Testis (tissue), 2 donors: ENCODE measurements at regions not wholly inside any gene's neighbourhood (a gene's known extent, or its start where the extent isn't known, plus 50 kb on each side); places are given as distances from the start of the nearest gene placed in this dataset.

Source experiments
- DNase-seq: peaks from one replicate; pipeline ENCODE4 v3.0.0-alpha.2; 2019
- H3K27ac ChIP-seq, 2 donors: fragments of 200-600 bp; sonication (generic); one replicate each; pipeline ENCODE4 v1.5.1; 2019
- H3K27me3 ChIP-seq: fragments of 200-600 bp; sonication (generic); one replicate; pipeline ENCODE4 v1.5.1; 2019
- H3K36me3 ChIP-seq: fragments of 200-600 bp; sonication (generic); one replicate; pipeline ENCODE4 v1.5.1; 2017; ENCODE audit warnings: low read depth; ENCODE audit errors: missing control alignments
- H3K4me1 ChIP-seq: fragments of 200-600 bp; sonication (generic); one replicate; pipeline ENCODE4 v1.5.1; 2019
- H3K4me3 ChIP-seq, 2 donors: fragments of 200-600 bp; sonication (generic); one replicate each; pipeline ENCODE4 v1.5.1; 2017 to 2019
- H3K9me3 ChIP-seq: fragments of 200-600 bp; sonication (generic); one replicate; pipeline ENCODE4 v1.5.1; 2017
- CTCF ChIP-seq, 3 experiments: fragments of 450-650 bp in 2 of 3; fragments of 200-600 bp in 1 of 3; sonication (generic) in 1 of 3; IDR thresholded peaks; one replicate each; pipeline ENCODE4 v1.5.1; 2016 to 2019; ENCODE audit warnings: antibody characterized with exemption in 3 of 3, mild to moderate bottlenecking in 2 of 3, moderate library complexity in 1 of 3
- POLR2A ChIP-seq: fragments of 450-650 bp; IDR thresholded peaks from one replicate; pipeline ENCODE4 v1.6.1; 2017; ENCODE audit warnings: antibody characterized with exemption, mild to moderate bottlenecking, moderate library complexity
- WGBS, 2 donors: methylation state at CpG; one replicate each; pipeline ENCODE4 v1.1.5; 2018; 5-methylcytosine and 5-hydroxymethylcytosine counted together
- intact Hi-C: fragments of 100-400 bp; cut with DNase I; formaldehyde crosslinking; loops from one replicate; pipeline ENCODE4 v1.15.1; 2023; ENCODE audit warnings: low total_unique reads

- TF ChIP-seq CTCF (IDR thresholded peaks at IDR 0.05) (no peak), POLR2A (no peak)
- H3K9me3 ChIP-seq, result no peaks in the 10 kb centered on the region
- no peak for DNase-seq
- H3K27me3 ChIP-seq, result no peaks in the 10 kb centered on the region
- 67 to 91% methylated on average over 1 of the region's 1 CpG for WGBS, 2 donors
- no peak overlapping the region for H3K27ac ChIP-seq
- intact Hi-C loops, result no loop called here
- no peak overlapping the region for H3K4me3 ChIP-seq
- no peaks in the 10 kb centered on the region for H3K4me1 ChIP-seq
- no peaks in the 10 kb centered on the region for H3K36me3 ChIP-seq
Observed at GRCh38 chr4:173845580-173845979, 315.6 kb upstream of the HAND2 start.

- H3K4me3 ChIP-seq, result no peak overlapping the region
- TF ChIP-seq POLR2A, result no peak
- TF ChIP-seq CTCF (IDR thresholded peaks at IDR 0.05), result no peak
- no peaks in the 10 kb centered on the region for H3K4me1 ChIP-seq
- no peak for DNase-seq
- no peaks in the 10 kb centered on the region for H3K27me3 ChIP-seq
- H3K36me3 ChIP-seq, result no peaks in the 10 kb centered on the region
- 88 to 89% methylated on average over 3 of the region's 3 CpGs for WGBS, 2 donors
- no peaks in the 10 kb centered on the region for H3K9me3 ChIP-seq
- H3K27ac ChIP-seq, result no peak overlapping the region
- intact Hi-C loops, result no loop called here
Observed at GRCh38 chr4:173839865-173840264, 309.8 kb upstream of the HAND2 start.

GRCh38 chr4:173837517-173837916 lies 307.5 kb upstream of the HAND2 start:
- DNase-seq, result no peak
- TF ChIP-seq POLR2A (no peak), CTCF (IDR thresholded peaks at IDR 0.05) (no peak)
- intact Hi-C loops, result no loop called here
- H3K4me1 ChIP-seq, result no peaks in the 10 kb centered on the region
- no peaks in the 10 kb centered on the region for H3K36me3 ChIP-seq
- 81 to 83% methylated on average over 3 of the region's 3 CpGs for WGBS, 2 donors
- H3K27ac ChIP-seq, result no peak overlapping the region
- no peaks in the 10 kb centered on the region for H3K9me3 ChIP-seq
- no peak overlapping the region for H3K4me3 ChIP-seq
- no peaks in the 10 kb centered on the region for H3K27me3 ChIP-seq

GRCh38 chr4:173835903-173836302 lies 305.9 kb upstream of the HAND2 start:
- 73 to 78% methylated on average over 4 of the region's 4 CpGs for WGBS, 2 donors
- no peaks in the 10 kb centered on the region for H3K4me1 ChIP-seq
- H3K27ac ChIP-seq, result no peak overlapping the region
- no peak for TF ChIP-seq CTCF (IDR thresholded peaks at IDR 0.05)
- TF ChIP-seq POLR2A, result no peak
- no peak for DNase-seq
- no peaks in the 10 kb centered on the region for H3K9me3 ChIP-seq
- no peaks in the 10 kb centered on the region for H3K27me3 ChIP-seq
- no peaks in the 10 kb centered on the region for H3K36me3 ChIP-seq
- intact Hi-C loops, result no loop called here
- no peak overlapping the region for H3K4me3 ChIP-seq

GRCh38 chr4:173834151-173834550 lies 304.1 kb upstream of the HAND2 start:
- H3K9me3 ChIP-seq, result no peaks in the 10 kb centered on the region
- no peaks in the 10 kb centered on the region for H3K4me1 ChIP-seq
- H3K27ac ChIP-seq, result no peak overlapping the region
- intact Hi-C loops, result no loop called here
- no peak for DNase-seq
- H3K36me3 ChIP-seq, result no peaks in the 10 kb centered on the region
- no peak overlapping the region for H3K4me3 ChIP-seq
- TF ChIP-seq CTCF (IDR thresholded peaks at IDR 0.05) (no peak), POLR2A (no peak)
- H3K27me3 ChIP-seq, result no peaks in the 10 kb centered on the region
- 71 to 85% methylated on average over 1 of the region's 1 CpG for WGBS, 2 donors
